SK-N-SH treated with all-trans-retinoic acid at 6 μM for 48 hours (cell line): ENCODE measurements at regions not wholly inside any gene's neighbourhood (a gene's known extent, or its start where the extent isn't known, plus 50 kb on each side); places are given as distances from the start of the nearest gene placed in this dataset.

ENCODE experiments used
- ATAC-seq: fragments of 200-7000 bp; cut with Tn5 transposase; 3 replicates; pipeline ENCODE4 v1.9.1; 2020; ENCODE audit warnings: mild to moderate bottlenecking, moderate library complexity
- ARNTL ChIP-seq: fragments of 450-650 bp; formaldehyde crosslinking; IDR thresholded peaks from 2 replicates; pipeline ENCODE4 v1.5.0; 2020; ENCODE audit warnings: low read depth, mild to moderate bottlenecking, moderate library complexity, borderline replicate concordance
- BACH2 ChIP-seq: fragments of 250-450 bp; sonication (Bioruptor Pico); IDR thresholded peaks from 2 replicates; pipeline ENCODE4 v1.9.0; 2021; ENCODE audit warnings: mild to moderate bottlenecking, borderline replicate concordance
- CREB5 ChIP-seq: fragments of 250-450 bp; sonication (Bioruptor Pico); IDR thresholded peaks from 2 replicates; pipeline ENCODE4 v1.5.1; 2020; ENCODE audit warnings: low read depth, mild to moderate bottlenecking, moderate library complexity
- CSDC2 ChIP-seq: fragments of 250-450 bp; sonication (Bioruptor Pico); IDR thresholded peaks from 2 replicates; pipeline ENCODE4 v1.5.0; 2020; ENCODE audit warnings: mild to moderate bottlenecking, moderate library complexity
- CSRNP3 ChIP-seq: fragments of 250-450 bp; sonication (Bioruptor Pico); IDR thresholded peaks from 2 replicates; pipeline ENCODE4 v1.5.1; 2021; ENCODE audit warnings: mild to moderate bottlenecking, moderate library complexity
- ISL1 ChIP-seq: fragments of 250-450 bp; sonication (Bioruptor Pico); IDR thresholded peaks from 2 replicates; pipeline ENCODE4 v2.1.2; 2022; ENCODE audit warnings: mild to moderate bottlenecking, moderate library complexity
- PATZ1 ChIP-seq: fragments of 250-450 bp; sonication (Bioruptor Pico); IDR thresholded peaks from 2 replicates; pipeline ENCODE4 v1.8.0; 2020; ENCODE audit warnings: mild to moderate bottlenecking, moderate library complexity, borderline replicate concordance
- POU6F1 ChIP-seq: fragments of 250-450 bp; sonication (Bioruptor Pico); IDR thresholded peaks from 2 replicates; pipeline ENCODE4 v1.8.0; 2021; ENCODE audit warnings: low read depth, mild to moderate bottlenecking, moderate library complexity, borderline replicate concordance
- PPARA ChIP-seq: fragments of 250-450 bp; sonication (Bioruptor Pico); IDR thresholded peaks from 2 replicates; pipeline ENCODE4 v1.5.0; 2020; ENCODE audit warnings: mild to moderate bottlenecking, borderline replicate concordance
- RARB ChIP-seq: fragments of 250-450 bp; sonication (Bioruptor Pico); IDR thresholded peaks from 2 replicates; pipeline ENCODE4 v1.8.0; 2021; ENCODE audit warnings: mild to moderate bottlenecking, moderate library complexity
- TCF4 ChIP-seq: fragments of 250-450 bp; sonication (Bioruptor Pico); IDR thresholded peaks from 2 replicates; pipeline ENCODE4 v1.8.0; 2021; ENCODE audit warnings: mild to moderate bottlenecking, moderate library complexity, borderline replicate concordance
- TOX ChIP-seq: fragments of 250-450 bp; sonication (Bioruptor Pico); IDR thresholded peaks from 2 replicates; pipeline ENCODE4 v1.8.0; 2021; ENCODE audit warnings: mild to moderate bottlenecking, moderate library complexity, borderline replicate concordance
- TSHZ2 ChIP-seq: fragments of 250-450 bp; sonication (Bioruptor Pico); IDR thresholded peaks from 2 replicates; pipeline ENCODE4 v1.5.0; 2020; ENCODE audit warnings: mild to moderate bottlenecking, moderate library complexity
- ZC3H10 ChIP-seq: fragments of 250-450 bp; sonication (Bioruptor Pico); IDR thresholded peaks from 2 replicates; pipeline ENCODE4 v1.5.1; 2021; ENCODE audit warnings: mild to moderate bottlenecking, moderate library complexity
- ZFP3 ChIP-seq: fragments of 250-450 bp; sonication (Bioruptor Pico); IDR thresholded peaks from 2 replicates; pipeline ENCODE4 v1.5.0; 2020; ENCODE audit warnings: mild to moderate bottlenecking, moderate library complexity
- ZFP30 ChIP-seq: fragments of 450-650 bp; formaldehyde crosslinking; IDR thresholded peaks from 2 replicates; pipeline ENCODE4 v1.5.0; 2022; ENCODE audit warnings: mild to moderate bottlenecking, moderate library complexity
- ZNF565 ChIP-seq: fragments of 450-650 bp; formaldehyde crosslinking; conservative IDR thresholded peaks from 2 replicates; pipeline ENCODE4 v1.5.0; 2020; ENCODE audit warnings: low read depth, mild to moderate bottlenecking, moderate library complexity
- ZNF70 ChIP-seq: fragments of 450-650 bp; formaldehyde crosslinking; IDR thresholded peaks from 2 replicates; pipeline ENCODE4 v1.5.0; 2020; ENCODE audit warnings: mild to moderate bottlenecking, moderate library complexity
- ZNF8 ChIP-seq: fragments of 450-650 bp; formaldehyde crosslinking; IDR thresholded peaks from 2 replicates; pipeline ENCODE4 v1.5.0; 2020; ENCODE audit warnings: mild to moderate bottlenecking, moderate library complexity

GRCh38 chr5:153863951-153864350 is 174.8 kb downstream of the FAM114A2 start:
- TF ChIP-seq CREB5 (CRISPR knock-in tag) (no peak), ZNF8 (CRISPR knock-in tag) (no peak), ZC3H10 (CRISPR knock-in tag) (no peak), PPARA (CRISPR knock-in tag) (no peak), CSDC2 (CRISPR knock-in tag) (no peak), ZFP30 (CRISPR knock-in tag) (no peak), CSRNP3 (CRISPR knock-in tag) (no peak), ZNF565 (CRISPR knock-in tag) (no peak), TOX (CRISPR knock-in tag) (no peak), ZNF70 (CRISPR knock-in tag) (no peak), TSHZ2 (CRISPR knock-in tag) (no peak), ARNTL (CRISPR knock-in tag) (no peak), ISL1 (no peak), PATZ1 (CRISPR knock-in tag) (no peak), POU6F1 (CRISPR knock-in tag) (no peak), TCF4 (no peak), BACH2 (CRISPR knock-in tag) (no peak), RARB (CRISPR knock-in tag) (no peak), ZFP3 (CRISPR knock-in tag) (no peak)
- TF ChIP-seq, all 23 proteins: peak for 0
- no peak for ATAC-seq
